ENCODE measurements at regions not wholly inside any gene's neighbourhood (a gene's known extent, or its start where the extent isn't known, plus 50 kb on each side); places are given as distances from the start of the nearest gene placed in this dataset.

GRCh38 chrX:40449396-40449795 lies 131.4 kb upstream of the ATP6AP2 start:
- DNase-seq: no peak

GRCh38 chrX:40448793-40449192 lies 132.0 kb upstream of the ATP6AP2 start:
- no peak for DNase-seq

- no peak for DNase-seq
Observed at GRCh38 chrX:40446921-40447320, 133.8 kb upstream of the ATP6AP2 start.

GRCh38 chrX:40445691-40446090 lies 135.1 kb upstream of the ATP6AP2 start:
- no peak for DNase-seq

- DNase-seq: no peak
Observed at GRCh38 chrX:40444798-40445496, 135.8 kb upstream of the ATP6AP2 start.

GRCh38 chrX:40444133-40444532 lies 136.6 kb upstream of the ATP6AP2 start:
- no peak for DNase-seq

- no peak for DNase-seq
Observed at GRCh38 chrX:40440866-40441265, 139.9 kb upstream of the ATP6AP2 start.

GRCh38 chrX:40439625-40440532 lies 140.9 kb upstream of the ATP6AP2 start:
- no peak for DNase-seq

- no peak for DNase-seq
Observed at GRCh38 chrX:40437348-40437747, 143.4 kb upstream of the ATP6AP2 start.

- no peak for DNase-seq
Observed at GRCh38 chrX:40434947-40435346, 145.8 kb upstream of the ATP6AP2 start.

- DNase-seq: no peak
Observed at GRCh38 chrX:40434443-40434842, 146.3 kb upstream of the ATP6AP2 start.

GRCh38 chrX:40433160-40433559 lies 147.6 kb upstream of the ATP6AP2 start:
- no peak for DNase-seq

GRCh38 chrX:40424259-40424658 lies 156.5 kb upstream of the ATP6AP2 start:
- DNase-seq: no peak

GRCh38 chrX:40423299-40423698 lies 157.5 kb upstream of the ATP6AP2 start:
- peak; percentile 50 for DNase-seq

- no peak for DNase-seq
Observed at GRCh38 chrX:40422021-40422420, 158.7 kb upstream of the ATP6AP2 start.

GRCh38 chrX:40420899-40421729 lies 159.7 kb upstream of the ATP6AP2 start:
- DNase-seq: peak; percentile 10

- peak; percentile 42 for DNase-seq
Observed at GRCh38 chrX:40418813-40419195, 162.0 kb upstream of the ATP6AP2 start.

GRCh38 chrX:40418146-40418812 lies 162.5 kb upstream of the ATP6AP2 start:
- DNase-seq: peak; percentile 23

GRCh38 chrX:40415675-40416074 lies 165.1 kb upstream of the ATP6AP2 start:
- DNase-seq: no peak

- no peak for DNase-seq
Observed at GRCh38 chrX:40414335-40414734, 166.4 kb upstream of the ATP6AP2 start.

GRCh38 chrX:40411340-40412111 lies 169.2 kb upstream of the ATP6AP2 start:
- DNase-seq: peak; percentile 17

GRCh38 chrX:40410859-40411258 lies 169.9 kb upstream of the ATP6AP2 start:
- DNase-seq: no peak
